HG02623 (cell line): ENCODE measurements at regions not wholly inside any gene's neighbourhood (a gene's known extent, or its start where the extent isn't known, plus 50 kb on each side); places are given as distances from the start of the nearest gene placed in this dataset.
"Not testable (repeated sequence)": the region's sequence is repeated elsewhere in the genome, so short reads cannot be mapped to it uniquely, and the experiment has no call there.

Experiments used
- ATAC-seq: cut with Tn5 transposase; IDR thresholded peaks from one replicate; pipeline ENCODE4 v1.9.1; 2021; ENCODE audit warnings: moderate library complexity; ENCODE audit not compliant: unreplicated experiment

DNA sequence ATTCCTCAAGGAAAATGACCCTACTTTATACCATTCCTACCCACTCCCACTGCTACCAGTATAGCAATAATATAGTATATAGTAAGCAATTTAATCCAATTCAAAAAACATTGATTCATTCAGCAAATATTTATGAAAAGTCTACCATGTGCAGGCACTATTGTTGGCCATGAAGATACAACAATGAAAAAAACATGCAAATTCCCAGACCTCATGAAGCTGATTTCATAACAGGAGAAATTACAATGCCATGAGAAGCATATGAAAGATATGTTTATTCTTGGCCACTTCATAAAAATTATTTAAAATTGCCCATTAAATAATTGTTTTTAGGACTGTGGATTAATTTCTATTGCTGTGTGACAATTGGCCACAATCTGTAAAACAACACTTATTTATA is 315.8 kb upstream of the COL8A1 start:
- no peak for ATAC-seq

- no peak for ATAC-seq
These were observed 317.1 kb upstream of the COL8A1 start for GRCh38 chr3:99321261-99321660.

DNA sequence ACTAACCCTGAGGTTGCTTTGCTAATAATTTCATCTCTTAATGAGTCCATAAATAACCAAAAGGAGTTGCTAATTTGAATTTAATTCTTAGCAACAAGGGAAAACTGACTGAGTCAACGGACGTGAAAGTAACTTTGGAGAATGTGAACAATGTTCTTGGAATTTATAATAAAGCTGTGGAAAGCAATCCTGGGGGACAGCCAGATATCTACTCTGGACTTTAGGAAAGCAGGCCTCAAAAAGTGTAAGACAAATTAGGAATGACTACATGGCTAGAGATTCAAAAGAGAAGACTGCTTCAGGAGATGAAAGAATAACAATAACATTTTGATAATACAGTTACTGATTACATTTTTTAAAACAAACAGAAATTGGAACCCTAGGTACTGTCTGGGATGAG is 318.4 kb upstream of the COL8A1 start:
- ATAC-seq = no peak

DNA sequence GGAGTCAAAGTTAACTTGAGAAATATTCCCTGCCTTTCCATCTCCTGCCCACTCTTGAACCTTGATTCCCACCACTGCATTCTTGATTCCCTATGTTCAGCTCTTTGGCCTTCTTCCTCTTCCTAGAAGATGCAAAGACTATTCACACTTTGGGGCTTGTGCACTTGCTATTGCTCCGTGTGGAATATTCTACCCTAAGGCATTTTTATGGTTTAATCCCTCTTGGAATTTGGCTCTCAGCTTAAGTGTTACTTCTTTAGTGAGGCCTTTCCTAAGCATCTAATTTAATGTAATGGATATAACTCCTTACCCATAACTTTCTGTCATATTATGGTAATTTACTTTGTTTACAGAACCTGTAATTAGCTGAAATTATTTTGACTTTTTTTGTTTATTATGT is 318.9 kb upstream of the COL8A1 start:
- ATAC-seq = no peak

- no peak for ATAC-seq
These were observed 321.2 kb upstream of the COL8A1 start for GRCh38 chr3:99317201-99317600.

DNA sequence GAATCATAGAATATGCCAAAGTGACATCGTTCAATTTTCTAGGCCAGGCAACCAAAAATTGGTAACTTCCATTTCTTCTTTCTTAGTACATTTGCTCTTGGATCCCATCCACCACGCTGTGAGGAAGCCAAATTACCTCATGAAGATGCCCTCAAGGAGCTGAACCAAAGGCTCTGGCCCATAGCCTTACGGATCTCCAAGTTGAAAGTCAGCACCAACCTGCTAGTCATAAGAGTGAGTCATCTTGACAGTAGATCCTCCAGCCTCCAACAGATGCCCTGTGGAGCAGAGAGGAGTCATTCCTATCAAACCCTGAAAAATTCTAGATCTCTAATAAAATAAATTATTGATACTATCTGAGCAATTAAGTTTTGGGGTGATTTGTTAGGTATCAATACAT is 322.5 kb upstream of the COL8A1 start:
- ATAC-seq = no peak

GRCh38 chr3:99313485-99313884 is 324.9 kb upstream of the COL8A1 start:
- ATAC-seq = no peak

DNA sequence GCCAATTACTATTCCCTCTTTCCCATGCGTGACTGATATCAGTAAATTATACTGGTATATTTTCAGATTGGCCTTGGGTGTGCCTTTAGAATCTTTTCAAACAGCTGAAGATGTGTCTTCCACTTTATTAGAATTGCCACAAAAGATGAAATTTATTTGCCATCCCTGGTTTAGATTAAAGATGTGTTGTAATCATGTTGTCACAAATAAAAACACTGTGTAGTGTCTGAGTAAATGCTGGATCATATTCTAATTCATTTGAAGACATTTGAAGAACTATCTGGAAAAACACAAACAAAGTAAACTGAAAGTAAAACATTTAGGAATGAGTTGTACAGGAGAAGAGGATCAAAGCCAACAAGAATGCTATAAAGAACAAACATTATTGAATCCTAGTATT is 339.7 kb upstream of the COL8A1 start:
- ATAC-seq = no peak

GRCh38 chr3:99295836-99296235 is 342.6 kb upstream of the COL8A1 start:
- no peak for ATAC-seq

DNA sequence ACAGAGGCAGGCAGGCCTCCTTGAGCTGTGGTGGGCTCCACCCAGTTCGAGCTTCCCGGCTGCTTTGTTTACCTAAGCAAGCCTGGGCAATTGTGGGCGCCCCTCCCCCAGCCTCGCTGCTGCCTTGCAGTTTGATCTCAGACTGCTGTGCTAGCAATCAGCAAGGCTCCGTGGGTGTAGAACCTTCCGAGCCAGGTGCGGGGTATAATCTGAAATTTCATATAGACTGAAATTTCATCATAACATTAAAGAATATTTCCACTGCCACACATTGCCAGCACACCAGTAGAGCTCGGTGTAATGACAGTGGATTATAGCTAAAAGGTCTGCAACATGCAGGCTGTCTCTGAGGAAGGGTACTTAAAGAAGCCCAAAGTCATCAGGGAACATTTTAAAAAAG is 344.3 kb upstream of the COL8A1 start:
- not testable (repeated sequence) for ATAC-seq

DNA sequence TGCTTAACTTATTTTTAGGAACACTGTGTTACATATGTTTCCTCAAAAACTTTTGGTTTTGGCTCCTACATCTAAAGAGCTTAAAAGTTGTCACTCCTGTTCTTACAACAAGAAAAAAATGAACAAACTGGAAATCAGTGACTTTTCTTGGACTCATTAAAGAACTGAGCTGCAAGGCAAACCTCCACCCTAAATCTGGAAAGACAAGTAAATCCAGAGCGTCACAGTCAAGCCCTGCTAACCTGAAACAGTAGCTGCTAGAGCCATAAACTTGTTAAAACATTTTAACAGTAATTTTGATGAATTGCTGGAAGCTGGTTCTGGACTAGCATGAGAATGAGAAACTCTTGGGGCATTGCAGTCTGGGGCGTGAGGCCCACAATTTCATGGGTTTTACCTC is 350.5 kb upstream of the COL8A1 start:
- no peak for ATAC-seq

DNA sequence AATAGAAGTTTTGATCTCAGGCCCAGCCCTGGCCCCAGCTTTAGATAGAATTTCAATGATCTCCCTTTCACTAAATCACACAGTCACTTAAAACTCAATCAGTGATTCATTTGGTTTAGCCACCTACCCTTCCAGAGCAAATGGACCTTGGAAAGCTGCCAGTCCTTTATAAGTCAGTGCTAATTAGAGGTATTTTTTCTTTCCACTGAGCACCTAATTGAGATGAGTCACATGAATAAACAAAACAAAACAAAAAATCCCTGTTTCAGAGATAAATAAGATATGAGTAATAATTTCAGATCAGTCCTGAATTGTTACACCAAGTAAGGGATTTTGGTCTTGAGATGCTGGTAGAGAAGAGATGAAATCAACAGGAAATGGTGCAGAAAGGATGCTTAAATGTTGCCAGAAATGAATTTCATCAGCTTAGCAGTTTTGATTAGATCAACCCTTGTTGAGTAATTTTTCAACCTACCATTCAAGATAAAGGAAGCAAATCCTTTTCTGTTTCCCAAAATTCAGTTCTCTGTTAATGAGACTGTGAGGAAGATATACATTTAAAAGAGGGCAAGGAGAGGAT is 352.0 kb upstream of the COL8A1 start:
- ATAC-seq = no peak

DNA sequence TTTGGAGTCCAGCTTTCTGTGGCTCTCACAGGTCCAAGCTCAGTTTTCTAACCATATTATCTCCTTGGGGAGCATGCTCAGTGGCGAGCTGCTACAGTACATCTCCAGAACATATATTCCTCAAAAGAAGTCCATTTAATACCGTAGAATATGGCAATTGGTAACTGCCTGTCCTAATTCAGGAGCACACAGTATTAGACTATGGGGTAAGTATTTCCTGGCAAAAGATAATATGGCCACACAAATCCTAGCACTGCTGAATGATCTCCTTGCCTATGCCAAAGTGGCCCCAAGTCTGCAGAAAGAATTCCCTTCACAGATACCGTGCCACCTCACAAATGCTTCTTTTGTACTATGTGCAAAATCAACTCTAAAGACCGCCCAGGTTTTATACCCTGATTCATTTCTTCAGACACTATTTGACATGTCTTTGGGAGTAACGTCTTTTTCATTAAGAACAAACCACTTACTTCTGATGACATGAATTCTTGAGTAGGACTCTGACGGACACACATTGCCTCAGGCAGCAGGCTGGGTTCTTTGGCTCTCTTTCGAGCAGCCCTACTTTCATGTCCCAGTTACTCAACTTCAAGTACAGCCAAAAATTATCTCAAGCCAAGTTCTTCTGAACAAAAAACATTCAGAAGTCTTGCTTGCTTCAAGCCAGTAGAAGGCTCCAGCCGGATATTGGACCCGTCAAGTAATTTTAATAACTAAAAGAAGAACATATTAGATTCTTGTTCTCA is 368.3 kb upstream of the DCBLD2 start:
- ATAC-seq = no peak

GRCh38 chr3:99256788-99257187 is 355.3 kb upstream of the DCBLD2 start:
- ATAC-seq = no peak

DNA sequence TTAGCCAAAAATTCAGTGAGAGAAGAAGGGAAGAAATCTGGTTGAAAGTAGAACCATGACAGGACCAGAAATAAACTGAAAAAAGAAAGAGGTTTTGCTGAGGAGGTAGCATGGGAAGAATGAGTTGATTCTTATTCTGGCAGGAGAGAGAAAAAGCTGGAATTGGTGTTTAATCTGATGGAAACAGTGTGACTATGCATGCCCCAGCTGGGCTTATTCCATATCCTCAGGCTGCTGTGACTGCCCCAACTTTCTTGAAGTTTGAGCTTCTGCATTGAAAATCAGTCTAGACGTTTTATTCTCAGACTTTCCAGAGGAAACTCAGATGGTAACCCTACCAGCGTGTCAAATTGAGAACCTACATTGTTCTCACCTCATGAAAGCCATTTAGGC is 352.5 kb upstream of the DCBLD2 start:
- ATAC-seq = no peak

DNA sequence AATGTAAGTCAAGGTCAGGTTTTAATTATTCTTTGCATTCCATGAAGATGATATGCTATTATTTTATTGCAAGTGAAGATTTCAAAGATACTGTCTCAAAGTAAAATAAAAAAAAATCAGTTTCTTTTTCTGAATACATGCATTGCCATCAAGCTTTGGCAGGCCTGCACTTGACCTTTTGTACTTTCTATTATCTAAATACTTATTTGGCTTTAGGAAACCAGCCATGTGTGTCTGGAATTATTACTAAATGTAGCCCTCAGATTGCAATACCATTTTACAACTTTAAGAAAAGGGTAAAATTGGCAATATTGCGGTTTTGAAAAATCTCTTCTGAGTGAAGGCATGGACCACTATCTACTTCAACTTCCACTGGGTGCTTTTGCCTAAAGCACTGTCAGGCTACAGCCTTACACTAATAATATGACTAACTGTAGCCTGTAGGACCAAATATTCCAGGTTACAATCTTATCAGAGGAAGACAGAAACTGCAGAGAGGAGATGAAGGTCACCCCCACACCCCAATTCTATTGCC is 349.4 kb upstream of the DCBLD2 start:
- ATAC-seq = no peak

DNA sequence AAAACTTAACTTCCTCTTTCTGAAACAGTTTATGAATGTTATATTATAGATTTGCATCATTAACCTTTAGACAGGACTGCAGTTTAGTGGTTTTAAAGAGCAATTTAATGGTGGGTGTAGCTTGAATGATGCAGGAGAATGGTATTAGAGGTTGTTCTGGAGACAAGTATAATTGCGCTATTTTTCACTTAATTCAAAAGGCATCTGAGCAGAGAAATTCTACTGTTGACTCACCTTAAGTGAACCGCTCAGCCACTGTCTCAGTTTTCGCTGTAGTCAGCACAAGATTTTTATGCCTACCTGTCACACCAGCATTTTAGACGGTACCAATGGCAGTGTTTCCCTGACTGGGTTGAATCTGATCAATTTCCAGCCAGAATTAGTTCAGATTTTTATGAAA is 348.8 kb upstream of the DCBLD2 start:
- no peak for ATAC-seq

DNA sequence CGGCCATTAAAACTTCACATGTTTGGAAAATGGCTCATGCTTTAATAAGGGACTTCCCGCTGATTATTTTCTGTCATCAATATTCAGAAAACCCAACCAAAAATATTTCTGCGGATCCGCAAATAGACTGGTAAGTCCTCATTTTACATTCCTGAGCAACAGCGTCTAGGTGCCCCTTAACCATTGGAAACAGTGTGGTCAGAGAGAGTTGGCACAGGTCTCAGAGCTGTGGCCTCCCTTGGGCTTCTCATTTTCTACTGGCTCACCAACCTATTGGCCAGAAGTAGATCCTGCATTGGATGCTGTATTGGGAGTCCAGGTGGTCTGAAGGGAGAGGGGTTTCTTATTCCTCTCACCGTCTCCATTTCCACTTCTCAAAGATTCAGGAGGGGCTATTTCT is 348.1 kb upstream of the DCBLD2 start:
- no peak for ATAC-seq

- no peak for ATAC-seq
These were observed 347.4 kb upstream of the DCBLD2 start for GRCh38 chr3:99248913-99249312.

- no peak for ATAC-seq
These were observed 346.6 kb upstream of the DCBLD2 start for GRCh38 chr3:99248130-99248529.

DNA sequence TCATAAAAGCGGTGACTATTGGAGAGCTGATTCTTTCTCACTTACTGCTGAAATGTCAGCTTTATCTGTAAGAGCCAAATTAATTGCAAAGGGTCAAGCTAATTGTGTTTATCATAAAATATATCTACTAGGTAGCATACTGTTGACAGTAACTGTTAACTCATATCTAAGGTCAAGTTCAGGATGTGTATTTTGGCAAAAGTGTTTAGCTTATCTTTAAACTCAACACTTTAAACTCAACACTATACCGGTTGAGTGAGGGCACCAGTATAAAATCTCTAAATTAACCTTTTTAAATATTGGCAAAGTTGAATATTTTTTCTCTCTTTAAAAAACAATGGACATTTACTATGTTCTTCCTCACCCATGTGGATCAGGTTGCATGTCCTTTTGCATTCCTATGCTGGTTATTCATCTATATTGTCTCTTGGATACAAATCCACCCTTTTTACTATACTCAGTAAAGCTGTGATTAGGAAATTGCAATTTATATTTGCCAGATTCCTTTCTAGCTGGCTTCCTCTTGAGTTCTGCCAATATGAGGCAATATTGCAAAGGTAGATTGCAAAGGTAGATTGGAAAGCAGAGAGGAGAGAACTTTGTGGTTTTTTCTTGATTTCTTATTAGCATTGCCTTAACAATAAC is 344.6 kb upstream of the DCBLD2 start:
- no peak for ATAC-seq

- no peak for ATAC-seq
These were observed 340.8 kb upstream of the DCBLD2 start for GRCh38 chr3:99242271-99242670.
